Left ventricle myocardium superior (tissue), 1 donor: ENCODE measurements at regions not wholly inside any gene's neighbourhood (a gene's known extent, or its start where the extent isn't known, plus 50 kb on each side); places are given as distances from the start of the nearest gene placed in this dataset.

ENCODE experiments used
- ATAC-seq: fragments of 200-7000 bp; cut with Tn5 transposase; one replicate; pipeline ENCODE4 v1.9.1; 2020; ENCODE audit warnings: mild to moderate bottlenecking, moderate library complexity
- DNase-seq: peaks from one replicate; pipeline ENCODE4 v3.0.0-alpha.2; 2020
- intact Hi-C: fragments of 100-400 bp; cut with micrococcal nuclease; formaldehyde crosslinking; loops from one replicate; pipeline ENCODE4 v1.11.0; 2022
- donor health status: DM: no; HTN: yes; CAD: no; lungs with severe emphysema.

- intact Hi-C loops, result no loop called here
- DNase-seq (no peak), ATAC-seq (no peak)
Measured at GRCh38 chr10:44589181-44589943, 204.5 kb upstream of the CXCL12 start.

GRCh38 chr10:44589944-44590449 lies 205.1 kb upstream of the CXCL12 start:
- ATAC-seq (no peak), DNase-seq (no peak)
- intact Hi-C loops, result no loop called here

GRCh38 chr10:44591911-44592310 lies 207.0 kb upstream of the CXCL12 start:
- ATAC-seq, result no peak
- DNase-seq, result no peak
- intact Hi-C loops, result no loop called here

- no peak for ATAC-seq
- intact Hi-C loops, result no loop called here
- DNase-seq, result no peak
Measured at GRCh38 chr10:44593952-44594351, 209.1 kb upstream of the CXCL12 start.

GRCh38 chr10:44607116-44607515 lies 222.2 kb upstream of the CXCL12 start:
- DNase-seq (no peak), ATAC-seq (no peak)
- intact Hi-C loops, result no loop called here

GRCh38 chr10:44618910-44619309 lies 234.0 kb upstream of the CXCL12 start:
- intact Hi-C loops, result no loop called here
- no peak for ATAC-seq
- no peak for DNase-seq

- DNase-seq, result no peak
- ATAC-seq, result no peak
- intact Hi-C loops, result no loop called here
Measured at GRCh38 chr10:44619521-44619920, 234.6 kb upstream of the CXCL12 start.

- ATAC-seq (peak; percentile 29), DNase-seq (no peak)
- intact Hi-C loops, result no loop called here
Measured at GRCh38 chr10:44619975-44620374, 235.1 kb upstream of the CXCL12 start.

- DNase-seq (no peak), ATAC-seq (peak; percentile 77)
- intact Hi-C loops, result no loop called here
Measured at GRCh38 chr10:44627591-44628354, 242.9 kb upstream of the CXCL12 start.

- ATAC-seq, result peak; percentile 83
- DNase-seq, result no peak
- intact Hi-C loops, result no loop called here
Measured at GRCh38 chr10:44628921-44629320, 244.0 kb upstream of the CXCL12 start.

- intact Hi-C loops, result no loop called here
- no peak for DNase-seq
- no peak for ATAC-seq
Measured at GRCh38 chr10:44635176-44635575, 250.3 kb upstream of the CXCL12 start.

GRCh38 chr10:44636625-44637024 lies 251.7 kb upstream of the CXCL12 start:
- no peak for ATAC-seq
- DNase-seq, result no peak
- intact Hi-C loops, result no loop called here

- intact Hi-C loops, result no loop called here
- DNase-seq (no peak), ATAC-seq (no peak)
Measured at GRCh38 chr10:44640429-44640828, 255.5 kb upstream of the CXCL12 start.

- no peak for DNase-seq
- intact Hi-C loops, result no loop called here
- no peak for ATAC-seq
Measured at GRCh38 chr10:44647473-44647872, 262.6 kb upstream of the CXCL12 start.

- intact Hi-C loops, result no loop called here
- peak; percentile 56 for ATAC-seq
- DNase-seq, result peak; percentile 46
Measured at GRCh38 chr10:44647877-44648542, 263.1 kb upstream of the CXCL12 start.

GRCh38 chr10:44650691-44651661 lies 260.2 kb upstream of the TMEM72 start:
- intact Hi-C loops, result no loop called here
- ATAC-seq (peak; percentile 70), DNase-seq (peak; percentile 43)

- intact Hi-C loops, result no loop called here
- DNase-seq (peak; percentile 71), ATAC-seq (no peak)
Measured at GRCh38 chr10:44651834-44652233, 259.3 kb upstream of the TMEM72 start.

GRCh38 chr10:44659320-44659719 lies 251.8 kb upstream of the TMEM72 start:
- DNase-seq, result no peak
- ATAC-seq, result no peak
- intact Hi-C loops, result no loop called here

GRCh38 chr10:44660271-44660670 lies 250.9 kb upstream of the TMEM72 start:
- no peak for DNase-seq
- no peak for ATAC-seq
- intact Hi-C loops, result no loop called here
